HTR-8/SVneo (cell line): ENCODE measurements at regions not wholly inside any gene's neighbourhood (a gene's known extent, or its start where the extent isn't known, plus 50 kb on each side); places are given as distances from the start of the nearest gene placed in this dataset.

Experiments used
- DNase-seq: peaks from one replicate; pipeline ENCODE4 v3.0.0; 2011; ENCODE audit warnings: low spot score, mixed read lengths; ENCODE audit not compliant: insufficient read length
- FAIRE-seq: peaks from 2 replicates; lab custom pipeline; 2011; peaks lifted over from hg19 to GRCh38; lab: Jason Lieb, UNC

DNA sequence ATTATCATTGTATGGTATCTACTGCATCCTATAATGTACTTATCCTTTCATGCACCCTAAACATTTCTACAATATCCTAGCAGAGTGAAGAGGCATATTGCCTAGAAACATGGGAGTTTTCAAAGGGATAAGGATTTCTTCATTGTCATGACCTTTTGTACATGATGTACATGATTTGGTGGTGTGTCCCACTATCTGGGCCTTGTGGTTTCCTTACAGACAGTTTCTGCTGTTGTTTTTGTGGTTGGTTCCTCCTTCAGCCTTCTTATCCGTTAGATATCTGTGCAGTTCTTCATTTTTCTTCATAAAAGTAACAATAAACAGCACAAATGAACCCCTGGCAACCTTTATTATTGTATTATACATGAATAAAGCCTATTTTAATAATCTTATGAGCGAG is 70.4 kb upstream of the BACH1 start:
- no peak for FAIRE-seq
- DNase-seq, result no peak

DNA sequence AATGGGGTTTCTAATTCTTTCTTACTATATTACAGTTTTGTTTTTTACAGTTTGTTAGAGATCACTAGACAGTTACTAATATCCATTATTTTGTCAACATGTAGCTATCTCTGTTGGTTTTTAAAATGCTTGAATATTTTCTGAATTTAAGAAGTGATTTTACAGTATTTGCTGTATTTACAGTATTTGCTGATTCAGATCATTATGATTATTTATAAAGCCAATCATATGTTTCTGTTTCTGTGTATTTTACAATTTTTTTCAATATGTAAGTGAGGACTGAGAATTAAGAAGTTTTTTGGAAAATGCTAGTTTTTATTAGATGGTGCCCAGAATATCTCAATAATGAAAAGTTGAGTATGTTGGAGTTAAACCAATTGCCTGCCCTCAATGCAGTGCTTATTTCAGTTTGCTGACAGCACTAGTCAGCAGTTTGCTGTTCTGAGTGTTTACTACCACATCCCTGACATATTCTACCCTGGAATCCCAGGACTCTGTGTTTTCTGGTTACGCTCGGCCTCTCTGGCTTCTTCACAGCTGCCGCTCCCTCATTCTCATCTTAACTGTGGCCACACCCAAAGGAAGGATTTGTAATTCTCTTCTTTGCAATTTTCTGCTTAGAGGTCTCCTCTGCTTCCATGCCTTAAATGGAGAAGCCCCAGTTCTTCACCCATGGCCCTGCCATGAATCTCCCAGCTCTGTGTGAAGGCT is 68.0 kb upstream of the BACH1 start:
- DNase-seq, result no peak
- no peak for FAIRE-seq

DNA sequence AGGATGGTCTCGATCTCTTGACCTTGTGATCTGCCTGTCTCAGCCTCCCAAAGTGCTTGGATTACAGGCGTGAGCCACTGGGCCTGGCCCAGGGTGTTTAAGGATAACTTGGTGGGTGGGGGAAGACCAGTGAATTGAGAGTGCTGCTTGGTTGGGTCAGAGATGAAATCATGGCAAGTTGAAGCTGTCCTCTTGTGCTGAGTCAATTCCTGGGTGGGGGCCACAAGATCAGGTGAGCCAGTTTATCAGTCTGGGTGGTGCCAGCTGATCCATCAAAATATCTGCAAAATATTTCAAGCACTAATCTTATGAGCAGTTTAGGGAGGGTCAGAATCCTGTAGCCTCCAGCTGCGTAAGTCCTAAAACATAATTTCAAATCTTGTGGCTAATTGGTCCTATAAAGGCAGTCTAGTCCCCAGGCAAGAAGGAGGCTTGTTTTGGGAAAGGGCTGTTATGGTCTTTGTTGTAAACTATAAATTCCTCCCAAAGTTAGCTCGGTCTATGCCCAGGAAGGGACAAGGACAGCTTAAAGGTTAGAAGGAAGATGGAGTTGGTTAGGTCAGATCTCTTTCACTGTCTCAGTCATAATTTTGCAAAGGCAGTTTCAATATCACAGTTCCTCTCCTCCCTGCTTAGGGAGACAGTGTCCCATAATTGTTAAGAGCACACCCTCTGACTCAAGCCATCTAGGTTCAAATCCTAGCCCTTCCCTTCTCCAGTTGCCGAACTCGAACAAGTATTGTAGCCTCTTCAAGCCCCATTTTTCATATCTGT is 66.8 kb upstream of the BACH1 start:
- no peak for FAIRE-seq
- DNase-seq, result no peak

GRCh38 chr21:29232530-29233255 is 66.0 kb upstream of the BACH1 start:
- FAIRE-seq (no peak), DNase-seq (peak; percentile 23)

DNA sequence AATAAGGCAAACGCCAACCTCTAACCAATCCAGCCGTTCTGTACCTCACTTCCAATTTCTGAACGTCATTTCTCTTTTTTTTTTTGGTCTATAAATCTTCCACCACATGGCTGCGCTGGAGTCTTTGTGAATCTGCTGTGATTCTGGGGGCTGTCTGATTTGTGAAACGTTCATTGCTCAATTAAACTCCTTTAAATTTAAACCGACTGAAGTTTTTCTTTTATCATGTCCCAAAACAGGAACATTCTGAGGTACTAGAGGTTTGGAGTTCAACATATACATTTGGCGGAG is 65.5 kb upstream of the BACH1 start:
- no peak for DNase-seq
- FAIRE-seq, result no peak

GRCh38 chr21:29233611-29234540 is 64.8 kb upstream of the BACH1 start:
- FAIRE-seq, result no peak
- DNase-seq, result no peak

GRCh38 chr21:29235714-29236197 is 63.0 kb upstream of the BACH1 start:
- no peak for FAIRE-seq
- no peak for DNase-seq

- no peak for FAIRE-seq
- no peak for DNase-seq
Observed at GRCh38 chr21:29236201-29236600, 62.5 kb upstream of the BACH1 start.

DNA sequence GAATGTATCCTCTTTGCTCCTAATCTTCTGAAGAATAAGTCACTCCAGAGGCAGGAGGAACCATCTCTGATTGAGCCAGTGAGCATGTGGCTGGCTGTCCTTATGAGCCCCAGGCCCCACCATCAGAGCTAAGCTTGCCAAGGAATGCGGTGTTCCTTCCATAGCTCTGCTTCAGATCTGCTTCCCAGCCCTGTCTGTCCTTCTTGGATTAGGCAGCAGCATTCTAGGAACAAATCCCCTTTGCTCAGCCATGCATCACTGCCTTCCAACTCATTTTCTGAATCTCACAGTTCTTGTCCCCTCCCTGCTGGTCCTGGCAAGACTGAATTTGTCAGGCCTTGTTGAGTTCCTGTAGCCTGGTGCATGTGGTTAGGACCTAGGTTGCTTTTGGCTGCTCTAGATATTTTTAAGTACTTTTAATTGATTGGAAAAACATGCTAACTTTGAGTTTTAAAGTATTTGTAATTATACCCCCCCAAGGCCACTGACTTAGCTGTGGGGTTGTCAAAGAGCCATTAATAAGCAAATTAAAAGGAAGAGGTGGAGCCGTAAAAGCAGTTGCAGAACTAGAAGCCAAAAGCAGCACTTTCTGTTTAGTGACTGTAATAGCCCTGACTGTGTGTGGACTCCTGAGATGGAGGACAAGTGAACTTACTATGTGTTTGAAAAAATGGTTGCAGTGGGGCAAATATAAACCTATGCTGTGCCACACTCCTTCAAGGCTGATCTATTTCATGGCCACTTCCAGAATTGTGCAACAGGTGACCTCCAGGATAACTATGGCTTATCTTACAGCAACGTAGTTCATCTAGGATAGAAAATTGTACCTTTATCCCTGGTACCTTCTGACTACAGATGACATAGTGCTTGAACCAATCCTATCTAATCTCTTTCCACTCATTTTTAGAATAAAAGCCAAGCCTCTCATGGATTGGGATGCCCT is 61.3 kb upstream of the BACH1 start:
- FAIRE-seq (no peak), DNase-seq (no peak)

DNA sequence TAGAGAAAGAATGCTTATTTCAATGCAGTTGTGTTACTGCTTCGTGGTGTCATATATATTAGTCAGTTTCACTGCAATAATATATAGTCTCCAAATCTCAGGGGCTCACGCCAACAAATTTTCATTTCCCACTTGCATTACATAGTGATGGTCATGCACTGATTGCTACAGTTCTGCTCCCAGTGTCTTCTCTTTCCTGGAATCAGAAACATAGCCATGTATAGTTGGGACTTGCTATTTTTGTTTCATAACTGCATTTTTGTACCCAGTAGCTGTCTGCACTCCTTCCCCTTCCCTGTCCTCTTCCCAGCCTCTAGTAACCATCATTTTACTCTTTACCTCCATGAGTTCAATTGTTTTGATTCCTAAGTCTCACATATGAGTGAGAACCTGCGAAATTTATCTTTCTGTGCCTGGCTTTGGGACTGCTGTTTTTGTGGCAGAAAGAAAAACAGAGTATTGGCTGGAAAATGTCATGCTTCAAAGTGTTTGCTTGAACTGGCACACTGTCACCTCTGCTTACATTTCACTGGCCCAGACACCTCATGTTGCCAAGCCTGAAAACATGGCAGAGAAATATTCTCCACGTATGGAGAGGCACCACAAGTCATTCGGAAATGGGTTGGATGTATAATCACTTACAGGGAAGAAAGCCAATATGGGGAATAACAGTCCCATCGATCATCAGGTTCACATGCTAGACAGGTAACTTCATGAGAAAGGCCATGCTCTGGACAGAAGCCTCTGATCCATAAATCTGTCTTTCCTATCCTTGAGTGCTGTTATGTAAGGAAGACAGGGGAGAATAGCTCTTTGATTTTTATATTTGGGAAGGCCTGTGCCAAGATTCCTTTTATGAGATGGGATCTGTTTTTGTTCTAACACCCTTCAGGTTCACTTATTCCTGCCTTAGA is 60.4 kb upstream of the BACH1 start:
- DNase-seq (no peak), FAIRE-seq (no peak)

DNA sequence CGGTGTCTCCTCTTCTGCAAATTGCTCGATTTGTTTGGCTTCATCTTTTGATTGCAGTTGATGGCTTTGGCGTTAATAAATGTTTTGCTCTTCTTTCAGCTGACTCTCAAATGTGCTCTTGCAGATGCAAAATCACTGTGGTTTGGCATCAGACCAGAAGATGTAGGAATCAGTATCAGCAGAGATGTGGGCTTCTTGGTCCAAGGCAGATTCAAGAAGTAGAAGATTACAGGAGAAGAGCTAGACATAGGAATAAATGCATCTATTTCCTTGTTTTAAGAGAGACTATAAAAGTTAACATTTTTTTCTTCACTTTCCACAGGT is 59.8 kb upstream of the BACH1 start:
- FAIRE-seq (no peak), DNase-seq (no peak)

GRCh38 chr21:29240136-29240535 is 58.6 kb upstream of the BACH1 start:
- DNase-seq (no peak), FAIRE-seq (no peak)

DNA sequence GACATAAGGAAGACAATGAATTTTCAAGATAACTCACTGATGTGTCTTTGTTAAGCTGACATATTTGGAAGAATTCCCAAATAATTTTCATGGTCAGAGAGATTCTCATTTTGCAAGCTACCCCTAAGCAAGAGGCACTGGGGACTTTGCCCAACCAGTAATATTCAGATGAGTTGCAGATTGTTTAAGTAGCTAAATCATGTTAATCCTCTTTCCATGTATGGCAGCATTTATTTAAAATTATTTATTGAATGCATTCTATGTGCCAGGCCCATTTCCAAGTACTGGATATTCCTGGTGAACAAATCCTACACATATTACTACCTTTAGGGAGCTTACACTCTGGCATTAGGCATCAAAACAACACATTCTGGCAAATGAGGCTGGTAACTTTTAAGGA is 56.5 kb upstream of the BACH1 start:
- DNase-seq (no peak), FAIRE-seq (no peak)

- DNase-seq, result no peak
- FAIRE-seq, result no peak
Observed at GRCh38 chr21:29243188-29243587, 55.5 kb upstream of the BACH1 start.

DNA sequence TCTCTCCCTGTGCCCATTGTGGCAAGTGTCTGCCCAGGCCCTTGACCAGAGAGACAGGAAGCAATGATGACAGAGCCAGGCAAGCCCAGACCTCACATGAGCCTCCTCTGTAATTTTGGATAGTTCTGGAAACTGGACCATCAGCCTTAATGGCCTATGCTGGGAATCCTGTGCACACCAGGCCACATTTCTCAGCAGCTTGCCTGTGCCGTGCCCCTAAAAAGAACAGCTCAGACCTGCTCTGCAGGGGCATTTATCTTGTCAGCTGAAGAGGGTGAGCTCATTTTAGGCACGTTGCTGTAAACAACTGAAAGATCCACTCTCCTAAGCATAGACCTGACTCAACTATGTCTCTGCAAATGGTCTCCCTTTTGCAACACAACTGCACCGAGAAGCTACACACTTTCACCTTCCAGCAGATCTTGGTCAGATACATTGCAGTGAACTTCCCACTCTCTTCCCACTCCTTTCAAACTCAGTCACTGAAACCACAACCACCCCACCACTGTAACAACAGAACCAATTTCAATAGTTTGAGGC is 53.5 kb upstream of the BACH1 start:
- no peak for FAIRE-seq
- DNase-seq, result no peak

GRCh38 chr21:29245863-29246262 is 52.9 kb upstream of the BACH1 start:
- DNase-seq (no peak), FAIRE-seq (no peak)

DNA sequence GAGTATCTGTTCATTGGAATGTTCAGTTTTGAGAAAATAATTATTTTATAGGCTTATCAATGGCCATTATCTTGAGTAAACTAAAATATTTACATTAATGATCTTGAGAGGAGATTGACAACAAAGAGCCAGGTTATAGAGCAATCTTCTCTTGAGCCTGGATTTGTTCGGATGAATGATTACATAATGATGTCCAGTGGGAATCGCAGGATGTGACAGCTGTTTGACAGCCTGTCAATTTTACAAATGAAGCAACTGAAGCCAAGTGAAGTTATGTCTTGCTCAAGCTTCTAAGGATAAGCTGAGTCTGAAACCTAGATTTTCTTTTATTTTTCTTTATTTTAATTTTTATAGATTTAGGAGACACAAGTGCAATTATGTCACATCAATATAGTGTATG is 52.1 kb upstream of the BACH1 start:
- FAIRE-seq, result no peak
- no peak for DNase-seq

DNA sequence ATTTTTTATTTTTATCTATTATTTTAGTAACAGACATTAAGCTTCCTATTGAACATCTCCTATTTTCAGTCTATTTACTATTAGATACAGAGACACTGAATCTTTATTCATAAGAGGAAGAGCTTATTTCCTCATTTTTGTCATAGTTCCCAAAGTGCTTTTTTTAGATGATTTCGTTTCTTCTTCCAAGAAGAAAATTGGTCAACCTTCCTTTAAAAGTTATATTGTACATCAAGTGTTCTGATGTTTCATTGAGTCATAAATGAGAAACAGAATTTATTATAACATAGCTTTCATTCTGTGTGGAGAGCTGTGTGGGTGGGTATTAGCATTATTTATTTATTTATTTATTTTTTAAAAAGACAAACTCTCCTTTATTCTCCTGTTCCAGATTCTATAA is 50.6 kb upstream of the BACH1 start:
- DNase-seq (no peak), FAIRE-seq (no peak)
